Frontal cortex (tissue), 3 donors: ENCODE measurements at regions not wholly inside any gene's neighbourhood (a gene's known extent, or its start where the extent isn't known, plus 50 kb on each side); places are given as distances from the start of the nearest gene placed in this dataset.
"Not testable (repeated sequence)": the region's sequence is repeated elsewhere in the genome, so short reads cannot be mapped to it uniquely, and the experiment has no call there.

Experiments used
- DNase-seq, 2 donors: peaks; one replicate each; pipeline ENCODE4 v3.0.0; 2012; ENCODE audit warnings: low spot score in 2 of 2
- FAIRE-seq: peaks from 2 replicates; lab custom pipeline; 2012; peaks lifted over from hg19 to GRCh38; lab: Jason Lieb, UNC
- donor health status: control.
- donor health status: control.
- donor health status: control.

GRCh38 chr3:180401226-180401625 lies 200.7 kb upstream of the TTC14 start:
- no peak for FAIRE-seq
- no peak for DNase-seq

GRCh38 chr3:180402471-180403073 lies 199.4 kb upstream of the TTC14 start:
- FAIRE-seq = no peak
- no peak for DNase-seq

GRCh38 chr3:180403156-180403555 lies 198.8 kb upstream of the TTC14 start:
- FAIRE-seq = no peak
- DNase-seq = no peak

- FAIRE-seq (no peak), DNase-seq (no peak)
Measured at GRCh38 chr3:180408654-180409053, 193.3 kb upstream of the TTC14 start.

GRCh38 chr3:180409170-180409569 lies 192.8 kb upstream of the TTC14 start:
- DNase-seq = no peak
- FAIRE-seq = peak; percentile 19

- FAIRE-seq (no peak), DNase-seq (no peak)
Measured at GRCh38 chr3:180409883-180410282, 192.1 kb upstream of the TTC14 start.

GRCh38 chr3:180414157-180414556 lies 187.8 kb upstream of the TTC14 start:
- FAIRE-seq (no peak), DNase-seq (no peak)

GRCh38 chr3:180416111-180416594 lies 185.8 kb upstream of the TTC14 start:
- DNase-seq = peak in 1 of 2 donors; percentile 6
- FAIRE-seq = peak; percentile 73

GRCh38 chr3:180417241-180417640 lies 184.7 kb upstream of the TTC14 start:
- FAIRE-seq = no peak

GRCh38 chr3:180420016-180420415 lies 181.9 kb upstream of the TTC14 start:
- DNase-seq = no peak
- FAIRE-seq = no peak

More at GRCh38 chr3:180417241-180417640, 184.7 kb upstream of the TTC14 start:
- DNase-seq = no peak

- no peak for DNase-seq
- FAIRE-seq = no peak
Measured at GRCh38 chr3:180420804-180421203, 181.2 kb upstream of the TTC14 start.

- DNase-seq = no peak
- no peak for FAIRE-seq
Measured at GRCh38 chr3:180421221-180421620, 180.7 kb upstream of the TTC14 start.

GRCh38 chr3:180421721-180422120 lies 180.2 kb upstream of the TTC14 start:
- DNase-seq (no peak), FAIRE-seq (no peak)

GRCh38 chr3:180424305-180424704 lies 177.7 kb upstream of the TTC14 start:
- FAIRE-seq = not testable (repeated sequence)

GRCh38 chr3:180430896-180431295 lies 171.1 kb upstream of the TTC14 start:
- no peak for FAIRE-seq

More at GRCh38 chr3:180424305-180424704, 177.7 kb upstream of the TTC14 start:
- not testable (repeated sequence) for DNase-seq

GRCh38 chr3:180433152-180433551 lies 168.8 kb upstream of the TTC14 start:
- FAIRE-seq (no peak), DNase-seq (no peak)

More at GRCh38 chr3:180430896-180431295, 171.1 kb upstream of the TTC14 start:
- DNase-seq = no peak

GRCh38 chr3:180447136-180447535 lies 154.8 kb upstream of the TTC14 start:
- DNase-seq = no peak
- FAIRE-seq = no peak

GRCh38 chr3:180448407-180448806 lies 153.6 kb upstream of the TTC14 start:
- not testable (repeated sequence) for FAIRE-seq, DNase-seq

- DNase-seq (no peak), FAIRE-seq (no peak)
Measured at GRCh38 chr3:180457225-180457624, 144.7 kb upstream of the TTC14 start.

- FAIRE-seq (peak; percentile 49), DNase-seq (no peak)
Measured at GRCh38 chr3:180466401-180467011, 135.5 kb upstream of the TTC14 start.

- no peak for DNase-seq
- no peak for FAIRE-seq
Measured at GRCh38 chr3:180467177-180467576, 134.8 kb upstream of the TTC14 start.

GRCh38 chr3:180469149-180469548 lies 132.8 kb upstream of the TTC14 start:
- no peak for DNase-seq
- FAIRE-seq = no peak
